Lower lobe of right lung (tissue), 2 donors: ENCODE measurements at regions not wholly inside any gene's neighbourhood (a gene's known extent, or its start where the extent isn't known, plus 50 kb on each side); places are given as distances from the start of the nearest gene placed in this dataset.

Experiments
- ATAC-seq, 2 donors: fragments of 200-7000 bp; cut with Tn5 transposase; one replicate each; pipeline ENCODE4 v1.9.1; 2020 to 2022; ENCODE audit warnings: mild to moderate bottlenecking in 2 of 2, moderate library complexity in 2 of 2
- DNase-seq: peaks from one replicate; pipeline ENCODE4 v3.0.0-alpha.2; 2020
- H3K27ac ChIP-seq: fragments of 200-600 bp; one replicate; pipeline ENCODE4 v1.8.0; 2022
- H3K27me3 ChIP-seq: fragments of 200-600 bp; one replicate; pipeline ENCODE4 v1.8.0; 2022; ENCODE audit warnings: low read depth
- H3K36me3 ChIP-seq: fragments of 200-600 bp; one replicate; pipeline ENCODE4 v1.8.0; 2022; ENCODE audit warnings: mild to moderate bottlenecking
- H3K4me1 ChIP-seq: fragments of 200-600 bp; one replicate; pipeline ENCODE4 v1.8.0; 2022
- H3K4me3 ChIP-seq: fragments of 200-600 bp; one replicate; pipeline ENCODE4 v1.8.0; 2022; ENCODE audit warnings: mild to moderate bottlenecking
- H3K9me3 ChIP-seq: fragments of 200-600 bp; one replicate; pipeline ENCODE4 v1.8.0; 2022
- CTCF ChIP-seq: fragments of 200-600 bp; IDR thresholded peaks from one replicate; pipeline ENCODE4 v1.8.0; 2022; ENCODE audit warnings: antibody characterized with exemption, mild to moderate bottlenecking
- intact Hi-C: fragments of 100-400 bp; cut with DNase I; formaldehyde crosslinking; loops from one replicate; pipeline ENCODE4 v1.11.0; 2022
- donor health status: DM: no; HTN: yes; CAD: no; lungs with severe emphysema.

GRCh38 chr10:28072573-28072972, 73.7 kb upstream of the ODAD2 start:
- no peak for ATAC-seq
- Histone ChIP-seq H3K4me1 (no peaks in the 10 kb centered on the region), H3K27ac (no peak overlapping the region), H3K9me3 (no peaks in the 10 kb centered on the region), H3K27me3 (no peaks in the 10 kb centered on the region), H3K4me3 (no peak overlapping the region), H3K36me3 (peaks cover 3% of the 10 kb centered on the region)
- no peak for DNase-seq
- intact Hi-C loops, result no loop called here
- no peak for TF ChIP-seq CTCF

DNA sequence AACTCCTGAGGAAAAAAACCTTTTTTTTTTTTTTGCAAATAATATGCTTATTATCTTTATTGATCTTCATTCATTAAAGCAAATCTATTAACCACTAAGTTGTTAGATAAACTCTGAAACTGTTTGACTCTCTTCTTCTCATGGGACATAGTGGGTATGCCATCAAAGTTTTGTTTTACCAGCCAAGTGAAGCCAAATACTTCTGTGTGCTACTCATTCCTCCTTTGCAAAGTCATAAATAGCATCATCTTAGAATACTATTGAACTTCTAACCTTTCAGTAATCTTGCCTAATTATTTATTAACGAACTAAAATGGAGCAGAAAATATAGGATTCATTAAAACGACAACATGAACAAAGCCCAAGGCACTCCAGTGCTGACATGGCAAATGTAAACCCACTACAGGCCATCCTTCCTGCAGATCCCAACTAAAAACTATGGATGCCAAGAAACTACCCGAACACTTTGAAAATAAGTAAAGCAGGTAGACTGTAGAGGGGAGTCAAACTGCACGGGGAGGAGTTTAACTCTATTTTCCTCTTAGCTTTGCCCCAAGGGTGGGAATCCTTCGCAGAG, 61.2 kb upstream of the ODAD2 start:
- Histone ChIP-seq H3K4me1 (no peaks in the 10 kb centered on the region), H3K27ac (no peak overlapping the region), H3K36me3 (peaks cover 21% of the 10 kb centered on the region), H3K4me3 (no peak overlapping the region), H3K9me3 (no peaks in the 10 kb centered on the region), H3K27me3 (no peaks in the 10 kb centered on the region)
- DNase-seq, result no peak
- TF ChIP-seq CTCF, result no peak
- intact Hi-C loops, result no loop called here
- no peak for ATAC-seq

GRCh38 chr10:28058746-28059145, 59.9 kb upstream of the ODAD2 start:
- intact Hi-C loops, result no loop called here
- H3K4me1 ChIP-seq, result peaks cover 4% of the 10 kb centered on the region
- no peaks in the 10 kb centered on the region for H3K27me3 ChIP-seq
- TF ChIP-seq CTCF, result no peak
- ATAC-seq (no peak), DNase-seq (no peak)
- no peaks in the 10 kb centered on the region for H3K9me3 ChIP-seq
- H3K27ac ChIP-seq, result no peak overlapping the region
- H3K36me3 ChIP-seq, result peaks cover 21% of the 10 kb centered on the region
- no peak overlapping the region for H3K4me3 ChIP-seq

DNA sequence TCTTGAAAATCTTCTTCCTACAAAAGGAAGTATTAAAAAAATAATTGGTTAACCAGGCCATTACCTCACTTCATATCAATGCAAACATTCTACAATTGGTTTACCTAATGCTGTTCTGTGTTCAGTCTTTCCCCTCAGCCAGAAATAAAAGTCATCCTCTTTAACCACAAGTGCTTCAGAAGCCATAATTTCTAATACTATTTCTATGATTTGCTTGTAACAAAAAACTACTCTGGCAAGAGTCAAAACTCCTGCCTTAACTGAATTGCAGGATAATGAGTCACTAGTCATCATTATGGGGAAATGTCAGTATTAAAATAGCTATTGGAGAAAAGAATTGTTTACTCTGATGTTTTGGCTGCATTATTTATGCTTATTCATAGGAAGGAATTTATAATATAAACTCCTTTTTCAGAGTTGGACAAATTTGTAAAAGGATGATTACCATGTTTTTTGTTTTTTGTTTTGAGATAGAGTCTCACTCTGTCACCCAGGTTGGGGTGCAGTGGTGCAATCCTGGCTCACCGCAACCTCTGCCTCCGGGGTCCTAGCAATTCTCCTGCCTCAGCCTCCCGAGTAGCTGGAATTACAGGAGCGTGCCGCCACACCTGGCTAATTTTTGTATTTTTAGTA, 55.5 kb upstream of the ODAD2 start:
- Histone ChIP-seq H3K27me3 (no peaks in the 10 kb centered on the region), H3K4me1 (peaks cover 4% of the 10 kb centered on the region), H3K36me3 (peaks cover 21% of the 10 kb centered on the region), H3K9me3 (no peaks in the 10 kb centered on the region), H3K27ac (no peak overlapping the region), H3K4me3 (no peak overlapping the region)
- intact Hi-C loops, result no loop called here
- DNase-seq (no peak), ATAC-seq (peak in 1 of 2 donors; percentile 36)
- no peak for TF ChIP-seq CTCF

DNA sequence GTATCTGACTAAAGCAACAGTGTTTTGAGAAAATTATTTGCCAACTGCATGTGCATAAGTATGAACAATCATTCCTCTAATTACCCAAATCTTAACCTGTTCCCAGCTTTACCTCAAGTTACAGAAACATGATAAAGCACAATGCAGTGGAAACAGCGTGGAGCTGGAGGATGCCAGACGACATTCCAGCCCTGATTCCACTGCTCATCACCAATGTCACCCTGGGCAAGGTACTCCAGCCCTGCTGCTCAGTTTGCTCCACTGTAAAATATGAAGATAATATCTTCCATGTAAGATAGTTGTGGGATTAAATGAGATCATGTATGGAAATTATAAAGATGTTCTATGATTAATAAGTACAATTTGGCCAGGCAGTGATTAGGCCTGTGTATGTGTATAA, 50.4 kb upstream of the ODAD2 start:
- Histone ChIP-seq H3K4me1 (no peaks in the 10 kb centered on the region), H3K4me3 (no peak overlapping the region), H3K9me3 (no peaks in the 10 kb centered on the region), H3K36me3 (no peaks in the 10 kb centered on the region), H3K27ac (no peak overlapping the region), H3K27me3 (no peaks in the 10 kb centered on the region)
- ATAC-seq (no peak), DNase-seq (no peak)
- no peak for TF ChIP-seq CTCF
- intact Hi-C loops, result no loop called here
